ENCODE measurements at regions not wholly inside any gene's neighbourhood (a gene's known extent, or its start where the extent isn't known, plus 50 kb on each side); places are given as distances from the start of the nearest gene placed in this dataset.
"Not testable (repeated sequence)": the region's sequence is repeated elsewhere in the genome, so short reads cannot be mapped to it uniquely, and the experiment has no call there.

DNA sequence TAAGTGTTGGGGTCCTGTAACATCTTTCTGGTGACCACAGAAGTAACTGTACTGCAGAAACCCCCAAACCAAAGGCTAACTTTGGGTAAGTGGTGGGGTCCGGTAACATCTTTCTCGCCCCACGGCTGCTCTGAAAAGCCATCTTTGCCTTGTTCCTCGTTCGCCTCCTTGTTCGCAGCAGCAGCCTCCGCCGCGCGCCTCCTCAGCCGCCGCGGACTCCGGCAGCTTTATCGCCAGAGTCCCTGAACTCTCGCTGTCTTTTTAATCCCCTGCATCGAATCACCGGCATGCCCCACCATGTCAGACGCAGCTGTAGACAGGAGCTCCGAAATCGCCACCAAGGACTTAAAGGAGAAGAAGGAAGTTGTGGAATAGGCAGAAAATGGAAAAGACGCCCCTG lies 316.8 kb downstream of the TUSC7 start:
- Mint-ChIP-seq H3K27ac (no peak overlapping the region), H3K27me3 (no peaks in the 10 kb centered on the region), H3K4me3 (no peak overlapping the region), H3K9me3 (peaks cover 4% of the 10 kb centered on the region), H3K36me3 (ENCODE audit: low read depth) (no peaks in the 10 kb centered on the region), H3K4me1 (ENCODE audit: low read depth) (no peaks in the 10 kb centered on the region)
- no peak for DNase-seq

DNA sequence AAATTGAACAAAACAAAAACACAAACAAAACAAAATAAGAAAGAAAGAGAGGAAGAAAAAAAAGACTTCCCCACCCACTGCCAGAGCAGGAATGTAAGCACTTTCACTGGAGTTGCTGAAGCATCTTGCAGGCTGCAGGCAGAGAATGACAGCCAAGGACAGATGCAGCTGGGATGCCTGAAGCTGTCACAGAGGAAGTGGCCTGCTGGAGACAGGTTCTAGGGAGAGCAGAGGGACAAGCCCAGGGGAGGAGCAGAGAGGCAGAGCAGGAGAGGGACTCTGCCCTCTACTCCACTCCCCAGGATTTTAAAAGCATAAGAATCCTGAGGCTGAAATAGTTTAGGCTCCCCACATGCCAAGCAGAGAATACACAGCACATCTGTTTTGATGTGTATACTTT lies 326.2 kb downstream of the TUSC7 start:
- no peaks in the 10 kb centered on the region for H3K27me3 Mint-ChIP-seq
- no peaks in the 10 kb centered on the region for H3K36me3 Mint-ChIP-seq (ENCODE audit: low read depth)
- peaks cover 4% of the 10 kb centered on the region for H3K9me3 Mint-ChIP-seq
- H3K4me3 Mint-ChIP-seq: no peak overlapping the region
- no peaks in the 10 kb centered on the region for H3K4me1 Mint-ChIP-seq (ENCODE audit: low read depth)
- H3K27ac Mint-ChIP-seq: no peak overlapping the region
- DNase-seq: no peak

DNA sequence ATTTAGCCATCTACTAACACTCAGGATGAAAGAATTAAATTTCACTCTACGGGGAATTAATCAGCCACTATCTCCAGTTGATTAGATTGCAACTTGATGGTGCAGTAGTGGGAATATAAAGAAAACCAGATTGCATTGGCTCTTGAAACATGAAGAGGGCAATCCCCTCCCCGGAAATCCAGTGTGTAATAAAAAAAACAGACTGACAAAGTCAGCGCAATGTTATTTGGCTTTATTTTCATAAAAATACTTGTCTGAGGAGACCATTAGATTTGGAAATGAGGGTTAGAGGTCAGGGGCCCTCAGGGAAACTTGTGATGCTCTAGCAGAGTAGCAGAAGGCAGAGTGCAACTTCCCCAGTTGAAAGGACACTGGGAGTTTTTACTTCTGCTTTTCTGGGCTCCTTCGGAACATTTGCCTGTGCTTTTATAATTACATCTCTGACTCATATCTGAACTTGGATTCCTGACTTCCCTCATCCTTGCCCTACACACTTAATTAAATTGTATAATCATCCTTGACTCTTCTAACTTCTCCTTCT lies 326.8 kb downstream of the TUSC7 start:
- DNase-seq: no peak
- Mint-ChIP-seq H3K27ac (no peak overlapping the region), H3K9me3 (peaks cover 4% of the 10 kb centered on the region), H3K4me3 (no peak overlapping the region), H3K36me3 (ENCODE audit: low read depth) (no peaks in the 10 kb centered on the region), H3K4me1 (ENCODE audit: low read depth) (no peaks in the 10 kb centered on the region), H3K27me3 (no peaks in the 10 kb centered on the region)

DNA sequence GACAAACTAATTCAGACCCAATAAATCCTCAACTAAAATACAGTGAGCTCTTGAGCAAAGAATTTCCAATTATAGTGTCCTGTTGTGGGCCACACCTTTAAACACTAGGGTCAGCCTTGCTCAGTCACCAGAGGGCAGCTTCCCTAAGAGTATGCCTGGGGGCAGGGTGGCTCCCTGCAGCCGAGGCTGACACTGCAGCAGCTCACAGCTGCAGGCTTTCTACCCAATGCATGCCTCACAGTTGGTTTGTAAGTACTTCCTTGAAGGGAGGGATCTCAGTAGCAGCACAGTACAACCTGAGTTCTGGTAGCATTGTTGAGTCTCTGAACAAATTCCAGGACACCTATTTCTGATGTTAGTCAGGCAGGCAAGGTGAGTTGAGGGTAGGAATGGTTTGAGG lies 335.6 kb downstream of the TUSC7 start:
- Mint-ChIP-seq H3K4me1 (ENCODE audit: low read depth) (no peaks in the 10 kb centered on the region), H3K9me3 (no peaks in the 10 kb centered on the region), H3K27ac (no peak overlapping the region), H3K4me3 (no peak overlapping the region), H3K36me3 (ENCODE audit: low read depth) (no peaks in the 10 kb centered on the region), H3K27me3 (no peaks in the 10 kb centered on the region)
- DNase-seq: no peak

DNA sequence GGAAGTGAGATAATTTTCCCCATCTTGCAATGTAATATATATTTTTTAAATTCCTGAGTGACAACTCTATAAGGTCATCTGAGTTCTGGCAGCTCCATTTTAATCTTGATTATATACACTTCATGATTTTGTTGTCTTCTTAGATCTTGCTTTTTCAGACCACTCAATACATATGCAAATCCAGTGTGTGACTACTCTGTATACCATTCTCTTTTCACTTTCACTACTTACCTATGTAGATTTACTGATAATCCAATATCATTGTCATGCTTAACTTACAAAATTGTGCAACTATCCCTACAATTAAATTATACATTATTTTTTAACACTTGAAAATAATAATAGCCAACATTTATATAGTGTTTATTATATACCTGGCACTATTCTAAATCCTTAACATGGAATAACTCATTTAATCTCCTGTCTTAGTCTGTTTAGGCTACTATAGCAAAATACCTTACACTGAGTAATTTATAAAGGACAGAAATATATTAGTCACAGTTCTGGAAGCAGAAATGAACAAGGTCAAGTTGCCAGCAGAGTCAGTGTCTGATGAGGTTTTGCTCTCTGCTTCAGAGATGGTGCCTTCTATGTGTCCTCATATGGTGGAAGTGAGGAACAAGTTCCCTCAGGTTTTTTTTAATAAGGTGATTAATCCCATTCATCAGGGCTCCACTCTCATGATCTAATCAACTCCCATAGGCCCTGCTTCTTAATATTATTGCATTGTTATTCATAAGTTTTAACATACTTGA lies 338.5 kb downstream of the TUSC7 start:
- DNase-seq: no peak
- Mint-ChIP-seq H3K4me3 (no peak overlapping the region), H3K36me3 (ENCODE audit: low read depth) (no peaks in the 10 kb centered on the region), H3K27ac (no peak overlapping the region), H3K4me1 (ENCODE audit: low read depth) (no peaks in the 10 kb centered on the region), H3K27me3 (no peaks in the 10 kb centered on the region), H3K9me3 (no peaks in the 10 kb centered on the region)

DNA sequence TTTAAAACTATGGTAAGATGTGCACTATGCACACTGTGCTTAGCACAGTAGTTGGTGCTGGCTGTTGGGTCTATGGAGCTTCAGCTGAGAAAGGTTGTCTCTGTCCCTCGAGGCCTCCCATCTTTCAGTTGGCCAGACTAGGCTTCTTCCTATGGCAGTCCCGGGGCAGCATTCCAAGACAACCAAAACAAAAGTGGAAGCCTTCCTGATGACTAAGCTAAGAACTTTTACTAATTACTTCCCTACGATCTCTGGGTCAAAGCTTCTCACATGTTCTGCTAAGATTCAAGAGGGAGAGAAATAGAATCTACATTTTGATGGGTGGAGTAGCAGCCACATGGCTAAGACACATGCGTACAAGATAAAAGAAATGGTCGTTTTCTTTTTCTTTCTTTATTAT lies 342.8 kb downstream of the TUSC7 start:
- no peaks in the 10 kb centered on the region for H3K4me1 Mint-ChIP-seq (ENCODE audit: low read depth)

DNA sequence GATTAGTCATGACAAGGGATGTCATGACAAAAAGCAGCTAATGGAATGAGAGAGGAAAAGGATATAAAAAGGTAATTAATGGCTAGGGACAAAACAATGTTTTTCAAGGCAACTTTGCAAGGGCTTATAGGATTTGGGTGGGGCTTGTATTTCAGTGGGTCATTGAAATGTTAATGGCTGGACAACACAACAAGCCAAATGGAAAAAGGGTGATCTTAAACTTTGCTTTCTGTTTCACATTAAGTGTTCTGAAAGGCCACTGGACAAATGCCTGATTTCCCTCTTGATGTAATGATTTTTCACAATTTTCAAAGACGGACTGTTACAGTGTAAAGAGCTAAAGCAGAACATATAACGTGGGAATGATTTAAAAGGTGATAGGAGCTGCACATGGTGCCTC lies 345.0 kb downstream of the TUSC7 start:
- H3K4me1 Mint-ChIP-seq (ENCODE audit: low read depth): no peaks in the 10 kb centered on the region
- H3K4me3 Mint-ChIP-seq: no peak overlapping the region
- H3K36me3 Mint-ChIP-seq (ENCODE audit: low read depth): no peaks in the 10 kb centered on the region
- no peaks in the 10 kb centered on the region for H3K9me3 Mint-ChIP-seq
- no peak for DNase-seq
- no peak overlapping the region for H3K27ac Mint-ChIP-seq
- no peaks in the 10 kb centered on the region for H3K27me3 Mint-ChIP-seq

More for the DNA sequence above, 342.8 kb downstream of the TUSC7 start:
- no peaks in the 10 kb centered on the region for H3K36me3 Mint-ChIP-seq (ENCODE audit: low read depth)
- no peak overlapping the region for H3K27ac Mint-ChIP-seq
- H3K4me3 Mint-ChIP-seq: no peak overlapping the region
- no peaks in the 10 kb centered on the region for H3K27me3 Mint-ChIP-seq
- H3K9me3 Mint-ChIP-seq: no peaks in the 10 kb centered on the region
- DNase-seq: no peak

DNA sequence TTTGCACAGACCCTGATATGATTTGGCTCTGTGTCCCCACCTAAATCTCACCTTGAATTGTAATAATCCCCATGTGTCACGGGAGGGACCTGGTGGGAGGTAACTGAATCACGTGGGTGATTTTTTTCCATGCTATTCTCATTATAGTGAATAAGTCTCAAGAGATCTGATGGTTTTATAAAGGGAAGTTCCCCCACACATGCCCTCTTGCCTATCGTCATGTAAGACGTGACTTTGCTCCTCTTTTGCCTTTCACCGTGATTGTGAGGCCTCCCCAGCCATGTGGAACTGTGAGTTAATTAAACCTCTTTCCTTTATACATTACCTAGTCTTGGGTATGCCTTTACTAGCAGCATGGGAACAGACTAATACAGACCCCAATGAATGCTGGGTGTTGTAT lies 347.4 kb downstream of the TUSC7 start:
- DNase-seq; H3K36me3 Mint-ChIP-seq (ENCODE audit: low read depth); H3K9me3 Mint-ChIP-seq; H3K4me1 Mint-ChIP-seq (ENCODE audit: low read depth); H3K4me3 Mint-ChIP-seq; H3K27me3 Mint-ChIP-seq; H3K27ac Mint-ChIP-seq: not testable (repeated sequence)

DNA sequence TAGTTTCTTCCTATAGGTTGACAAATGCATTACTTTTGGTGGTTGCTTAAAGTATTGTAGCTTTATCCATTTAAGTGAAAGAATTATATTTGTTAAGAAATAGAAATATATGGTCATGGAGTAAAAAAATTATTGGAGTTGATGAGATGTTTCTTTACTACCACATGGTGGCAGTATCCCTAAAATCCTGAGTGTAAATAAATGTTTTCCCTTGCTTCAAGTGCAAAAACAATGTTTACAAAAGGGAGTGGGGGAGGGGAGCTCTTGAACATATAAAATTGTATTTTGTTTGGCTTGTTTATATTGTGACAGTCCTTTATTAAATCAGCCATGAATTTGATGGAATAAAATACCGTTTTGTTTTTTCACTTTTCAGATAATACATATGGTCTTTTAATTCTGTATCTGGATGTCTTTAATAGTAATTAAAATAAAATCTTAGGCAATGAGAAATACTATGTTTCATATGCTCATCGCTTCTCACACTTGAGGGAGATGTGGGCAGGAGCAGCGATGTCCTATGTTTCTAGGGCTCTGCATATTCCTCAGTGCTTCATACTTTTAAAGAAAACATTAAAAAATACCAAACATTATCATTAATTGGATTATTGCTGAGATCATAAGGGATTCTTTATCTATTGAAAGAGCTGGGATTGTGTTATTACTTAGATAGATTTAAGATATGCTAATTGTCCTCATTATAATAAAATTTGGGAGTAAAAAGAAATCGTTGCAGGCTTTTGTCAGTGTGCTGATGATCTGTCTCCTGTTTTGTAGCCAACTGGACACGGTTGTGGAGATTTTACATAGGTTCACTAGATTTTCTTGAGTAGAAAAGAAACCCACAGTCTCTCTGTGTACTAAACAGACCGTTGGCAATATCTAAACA lies 349.7 kb downstream of the TUSC7 start:
- no peaks in the 10 kb centered on the region for H3K4me1 Mint-ChIP-seq (ENCODE audit: low read depth)
- no peaks in the 10 kb centered on the region for H3K27me3 Mint-ChIP-seq
- DNase-seq: no peak
- no peaks in the 10 kb centered on the region for H3K36me3 Mint-ChIP-seq (ENCODE audit: low read depth)
- H3K9me3 Mint-ChIP-seq: no peaks in the 10 kb centered on the region
- no peak overlapping the region for H3K4me3 Mint-ChIP-seq
- no peak overlapping the region for H3K27ac Mint-ChIP-seq

DNA sequence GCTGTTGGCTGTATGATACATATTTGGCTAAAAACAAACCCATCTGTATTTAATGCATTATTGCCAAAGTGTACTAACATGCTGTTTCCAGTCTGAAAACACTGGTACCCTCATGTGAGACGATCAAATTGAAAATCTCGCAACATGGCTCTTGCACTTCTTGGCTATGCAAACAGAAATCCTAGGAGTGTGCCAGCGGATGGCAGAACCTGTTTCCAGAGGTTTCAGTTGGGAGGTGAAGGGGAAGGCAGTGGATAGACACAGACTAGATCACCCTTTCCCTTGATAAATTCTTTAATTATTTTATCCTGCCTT lies 350.3 kb downstream of the TUSC7 start:
- Mint-ChIP-seq H3K4me1 (ENCODE audit: low read depth) (no peaks in the 10 kb centered on the region), H3K36me3 (ENCODE audit: low read depth) (no peaks in the 10 kb centered on the region), H3K27me3 (no peaks in the 10 kb centered on the region), H3K9me3 (no peaks in the 10 kb centered on the region), H3K4me3 (no peak overlapping the region), H3K27ac (no peak overlapping the region)
- DNase-seq: no peak

DNA sequence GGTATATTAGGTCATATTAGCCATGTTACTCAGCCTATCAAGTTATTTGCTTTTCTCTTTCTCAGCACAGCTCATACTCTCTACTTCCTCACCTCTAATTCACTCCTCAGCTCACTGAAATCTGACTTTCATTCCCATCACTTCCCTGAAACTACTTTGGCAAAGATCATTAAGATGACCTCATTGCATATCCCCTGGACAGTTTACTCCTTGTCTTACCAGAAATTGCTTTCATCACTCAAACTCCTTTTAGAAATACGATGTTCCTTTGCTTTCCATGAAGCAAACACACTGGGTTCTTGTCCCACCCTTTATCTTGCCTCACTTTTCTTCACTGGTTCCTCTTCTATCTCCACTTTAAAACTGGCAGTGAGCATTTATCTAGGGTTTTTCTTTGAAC lies 354.4 kb downstream of the TUSC7 start:
- no peak for DNase-seq
- Mint-ChIP-seq H3K4me1 (ENCODE audit: low read depth) (no peaks in the 10 kb centered on the region), H3K36me3 (ENCODE audit: low read depth) (no peaks in the 10 kb centered on the region)

DNA sequence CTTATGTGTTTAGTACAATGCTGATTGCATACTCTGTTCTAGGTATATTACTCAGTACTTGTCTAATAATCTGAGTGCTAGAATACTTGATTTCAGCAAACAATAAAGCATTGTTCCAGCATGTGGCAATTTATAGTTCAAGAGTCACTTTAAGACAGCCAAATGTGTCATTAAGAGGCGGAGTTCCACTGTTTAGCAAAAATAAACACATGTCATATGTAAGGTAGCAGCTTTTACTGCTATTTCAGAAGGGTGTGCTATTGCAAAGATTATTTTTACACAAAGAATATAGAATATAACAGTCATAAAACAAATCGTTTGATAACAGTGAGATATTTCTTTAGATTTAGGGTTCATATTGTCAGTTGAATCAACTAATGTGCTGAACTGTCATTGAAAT lies 358.7 kb downstream of the TUSC7 start:
- Mint-ChIP-seq H3K27me3 (no peaks in the 10 kb centered on the region), H3K4me1 (ENCODE audit: low read depth) (no peaks in the 10 kb centered on the region), H3K9me3 (peaks cover 4% of the 10 kb centered on the region), H3K27ac (no peak overlapping the region), H3K4me3 (no peak overlapping the region), H3K36me3 (ENCODE audit: low read depth) (no peaks in the 10 kb centered on the region)
- DNase-seq: no peak

More for the DNA sequence above, 354.4 kb downstream of the TUSC7 start:
- peaks cover 4% of the 10 kb centered on the region for H3K9me3 Mint-ChIP-seq
- no peaks in the 10 kb centered on the region for H3K27me3 Mint-ChIP-seq
- H3K4me3 Mint-ChIP-seq: no peak overlapping the region
- H3K27ac Mint-ChIP-seq: no peak overlapping the region

DNA sequence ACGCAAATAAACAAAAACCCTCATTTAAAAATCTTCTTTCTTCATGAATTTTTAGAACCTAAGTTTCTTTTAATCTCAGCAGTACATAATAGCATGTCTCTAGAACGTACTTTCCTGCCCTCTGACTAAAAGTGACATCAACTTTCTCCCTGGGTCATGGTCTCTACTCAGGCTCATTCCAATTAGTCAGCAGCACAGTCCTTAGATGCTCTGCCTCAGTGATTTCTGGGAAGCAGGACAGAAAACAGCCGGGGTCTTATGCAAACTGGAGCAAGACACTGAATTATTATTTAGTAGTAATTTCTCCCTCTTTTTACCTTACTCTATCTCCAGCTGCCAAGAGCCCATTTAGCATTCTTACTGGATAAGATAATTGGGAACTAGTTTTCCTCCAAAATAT lies 365.2 kb downstream of the TUSC7 start:
- no peaks in the 10 kb centered on the region for H3K4me1 Mint-ChIP-seq (ENCODE audit: low read depth)
- H3K4me3 Mint-ChIP-seq: no peak overlapping the region
- H3K9me3 Mint-ChIP-seq: no peaks in the 10 kb centered on the region
- no peak for DNase-seq
- no peak overlapping the region for H3K27ac Mint-ChIP-seq
- no peaks in the 10 kb centered on the region for H3K36me3 Mint-ChIP-seq (ENCODE audit: low read depth)
- H3K27me3 Mint-ChIP-seq: no peaks in the 10 kb centered on the region

DNA sequence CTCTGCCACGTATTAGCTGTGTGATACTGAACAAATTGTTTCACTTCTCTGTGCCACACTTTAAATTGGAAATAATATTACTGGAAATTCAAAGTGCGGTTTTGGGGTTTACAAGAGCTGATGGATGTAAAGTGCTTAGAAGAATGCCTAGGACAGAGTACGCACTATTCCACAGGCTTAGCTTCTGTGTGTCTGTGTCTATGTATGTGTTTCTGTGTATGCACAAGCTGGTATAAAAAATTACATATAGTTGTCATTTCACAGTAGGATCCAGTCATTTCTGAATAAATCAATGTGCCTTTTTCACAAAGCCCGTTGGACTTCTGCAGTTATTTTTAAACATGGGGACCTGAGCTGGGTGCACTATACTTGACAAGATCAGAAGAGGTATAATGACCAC lies 370.4 kb downstream of the TUSC7 start:
- H3K27me3 Mint-ChIP-seq: no peaks in the 10 kb centered on the region
- no peak for DNase-seq
- no peaks in the 10 kb centered on the region for H3K36me3 Mint-ChIP-seq (ENCODE audit: low read depth)
- H3K9me3 Mint-ChIP-seq: peaks cover 3% of the 10 kb centered on the region
- H3K27ac Mint-ChIP-seq: no peak overlapping the region
- H3K4me1 Mint-ChIP-seq (ENCODE audit: low read depth): no peaks in the 10 kb centered on the region
- H3K4me3 Mint-ChIP-seq: no peak overlapping the region

DNA sequence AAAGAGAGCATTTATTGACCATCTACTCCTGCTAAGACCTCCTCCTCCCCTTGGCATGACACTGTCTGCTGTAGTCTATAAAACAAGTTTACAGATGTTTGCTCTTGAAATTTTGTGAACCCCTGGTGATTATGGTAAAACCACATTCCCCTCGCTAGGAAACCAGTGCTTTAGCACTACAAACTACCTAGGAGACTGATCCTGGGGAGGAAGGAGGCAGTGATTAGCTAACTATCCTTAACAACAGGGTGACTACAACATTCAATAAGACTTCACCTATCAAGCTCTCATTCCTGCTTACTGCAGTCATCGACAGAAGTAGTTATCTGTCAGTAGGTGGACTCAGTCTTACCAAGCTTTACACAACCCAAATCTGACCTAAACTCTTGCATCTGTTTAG lies 371.3 kb downstream of the TUSC7 start:
- Mint-ChIP-seq H3K4me3 (no peak overlapping the region), H3K4me1 (ENCODE audit: low read depth) (no peaks in the 10 kb centered on the region), H3K9me3 (peaks cover 6% of the 10 kb centered on the region), H3K36me3 (ENCODE audit: low read depth) (no peaks in the 10 kb centered on the region), H3K27me3 (no peaks in the 10 kb centered on the region), H3K27ac (no peak overlapping the region)
- no peak for DNase-seq
